ENCODE measurements at regions not wholly inside any gene's neighbourhood (a gene's known extent, or its start where the extent isn't known, plus 50 kb on each side); places are given as distances from the start of the nearest gene placed in this dataset.

- TF ChIP-seq SP1 (IDR thresholded peaks at IDR 0.05) (no peak), RAD21 (IDR thresholded peaks at IDR 0.05) (no peak), FOXA2 (IDR thresholded peaks at IDR 0.05) (no peak), JUND (IDR thresholded peaks at IDR 0.05) (no peak), NR2F2 (IDR thresholded peaks at IDR 0.05) (no peak), HNF4A (conservative IDR thresholded peaks at IDR 0.05) (no peak), MAX (IDR thresholded peaks at IDR 0.05) (no peak), EGR1 (IDR thresholded peaks at IDR 0.05; ENCODE audit: low read depth in 2 of 2) (no peak), HNF4G (IDR thresholded peaks at IDR 0.05) (no peak), TAF1 (conservative IDR thresholded peaks at IDR 0.05) (no peak), RXRA (IDR thresholded peaks at IDR 0.05) (no peak), GABPA (IDR thresholded peaks at IDR 0.05 in 1 of 2, conservative IDR thresholded peaks at IDR 0.05 in 1 of 2) (no peak), FOXA1 (IDR thresholded peaks at IDR 0.05) (no peak)
- TF ChIP-seq, protein P1, sequence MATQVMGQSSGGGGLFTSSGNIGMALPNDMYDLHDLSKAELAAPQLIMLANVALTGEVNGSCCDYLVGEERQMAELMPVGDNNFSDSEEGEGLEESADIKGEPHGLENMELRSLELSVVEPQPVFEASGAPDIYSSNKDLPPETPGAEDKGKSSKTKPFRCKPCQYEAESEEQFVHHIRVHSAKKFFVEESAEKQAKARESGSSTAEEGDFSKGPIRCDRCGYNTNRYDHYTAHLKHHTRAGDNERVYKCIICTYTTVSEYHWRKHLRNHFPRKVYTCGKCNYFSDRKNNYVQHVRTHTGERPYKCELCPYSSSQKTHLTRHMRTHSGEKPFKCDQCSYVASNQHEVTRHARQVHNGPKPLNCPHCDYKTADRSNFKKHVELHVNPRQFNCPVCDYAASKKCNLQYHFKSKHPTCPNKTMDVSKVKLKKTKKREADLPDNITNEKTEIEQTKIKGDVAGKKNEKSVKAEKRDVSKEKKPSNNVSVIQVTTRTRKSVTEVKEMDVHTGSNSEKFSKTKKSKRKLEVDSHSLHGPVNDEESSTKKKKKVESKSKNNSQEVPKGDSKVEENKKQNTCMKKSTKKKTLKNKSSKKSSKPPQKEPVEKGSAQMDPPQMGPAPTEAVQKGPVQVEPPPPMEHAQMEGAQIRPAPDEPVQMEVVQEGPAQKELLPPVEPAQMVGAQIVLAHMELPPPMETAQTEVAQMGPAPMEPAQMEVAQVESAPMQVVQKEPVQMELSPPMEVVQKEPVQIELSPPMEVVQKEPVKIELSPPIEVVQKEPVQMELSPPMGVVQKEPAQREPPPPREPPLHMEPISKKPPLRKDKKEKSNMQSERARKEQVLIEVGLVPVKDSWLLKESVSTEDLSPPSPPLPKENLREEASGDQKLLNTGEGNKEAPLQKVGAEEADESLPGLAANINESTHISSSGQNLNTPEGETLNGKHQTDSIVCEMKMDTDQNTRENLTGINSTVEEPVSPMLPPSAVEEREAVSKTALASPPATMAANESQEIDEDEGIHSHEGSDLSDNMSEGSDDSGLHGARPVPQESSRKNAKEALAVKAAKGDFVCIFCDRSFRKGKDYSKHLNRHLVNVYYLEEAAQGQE (IDR thresholded peaks at IDR 0.05), result no peak
- TF ChIP-seq, protein P2, sequence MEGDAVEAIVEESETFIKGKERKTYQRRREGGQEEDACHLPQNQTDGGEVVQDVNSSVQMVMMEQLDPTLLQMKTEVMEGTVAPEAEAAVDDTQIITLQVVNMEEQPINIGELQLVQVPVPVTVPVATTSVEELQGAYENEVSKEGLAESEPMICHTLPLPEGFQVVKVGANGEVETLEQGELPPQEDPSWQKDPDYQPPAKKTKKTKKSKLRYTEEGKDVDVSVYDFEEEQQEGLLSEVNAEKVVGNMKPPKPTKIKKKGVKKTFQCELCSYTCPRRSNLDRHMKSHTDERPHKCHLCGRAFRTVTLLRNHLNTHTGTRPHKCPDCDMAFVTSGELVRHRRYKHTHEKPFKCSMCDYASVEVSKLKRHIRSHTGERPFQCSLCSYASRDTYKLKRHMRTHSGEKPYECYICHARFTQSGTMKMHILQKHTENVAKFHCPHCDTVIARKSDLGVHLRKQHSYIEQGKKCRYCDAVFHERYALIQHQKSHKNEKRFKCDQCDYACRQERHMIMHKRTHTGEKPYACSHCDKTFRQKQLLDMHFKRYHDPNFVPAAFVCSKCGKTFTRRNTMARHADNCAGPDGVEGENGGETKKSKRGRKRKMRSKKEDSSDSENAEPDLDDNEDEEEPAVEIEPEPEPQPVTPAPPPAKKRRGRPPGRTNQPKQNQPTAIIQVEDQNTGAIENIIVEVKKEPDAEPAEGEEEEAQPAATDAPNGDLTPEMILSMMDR (IDR thresholded peaks at IDR 0.05; ENCODE audit: low read depth, low read length, missing input control), result no peak
- TF ChIP-seq, protein P3, sequence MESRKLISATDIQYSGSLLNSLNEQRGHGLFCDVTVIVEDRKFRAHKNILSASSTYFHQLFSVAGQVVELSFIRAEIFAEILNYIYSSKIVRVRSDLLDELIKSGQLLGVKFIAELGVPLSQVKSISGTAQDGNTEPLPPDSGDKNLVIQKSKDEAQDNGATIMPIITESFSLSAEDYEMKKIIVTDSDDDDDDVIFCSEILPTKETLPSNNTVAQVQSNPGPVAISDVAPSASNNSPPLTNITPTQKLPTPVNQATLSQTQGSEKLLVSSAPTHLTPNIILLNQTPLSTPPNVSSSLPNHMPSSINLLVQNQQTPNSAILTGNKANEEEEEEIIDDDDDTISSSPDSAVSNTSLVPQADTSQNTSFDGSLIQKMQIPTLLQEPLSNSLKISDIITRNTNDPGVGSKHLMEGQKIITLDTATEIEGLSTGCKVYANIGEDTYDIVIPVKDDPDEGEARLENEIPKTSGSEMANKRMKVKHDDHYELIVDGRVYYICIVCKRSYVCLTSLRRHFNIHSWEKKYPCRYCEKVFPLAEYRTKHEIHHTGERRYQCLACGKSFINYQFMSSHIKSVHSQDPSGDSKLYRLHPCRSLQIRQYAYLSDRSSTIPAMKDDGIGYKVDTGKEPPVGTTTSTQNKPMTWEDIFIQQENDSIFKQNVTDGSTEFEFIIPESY (IDR thresholded peaks at IDR 0.05), result no peak
- Histone ChIP-seq H3K4me1 (ENCODE audit: control insufficient read depth in 4 of 4, insufficient read depth in 4 of 4, low read length in 3 of 4) (no peaks in the 10 kb centered on the region), H3K9ac (ENCODE audit: low read depth in 1 of 2, low read length in 2 of 2) (no peak overlapping the region), H3K27ac (ENCODE audit: low read depth in 1 of 2, low read length in 2 of 2) (no peak overlapping the region), H3K27me3 (ENCODE audit: control insufficient read depth in 4 of 4, insufficient read depth in 4 of 4, low read length in 3 of 4) (no peaks in the 10 kb centered on the region), H3K4me3 (ENCODE audit: low read depth in 1 of 3, low read length in 3 of 3) (no peak overlapping the region), H3K9me3 (ENCODE audit: control insufficient read depth in 4 of 4, low read length in 3 of 4) (no peaks in the 10 kb centered on the region), H3K36me3 (ENCODE audit: control insufficient read depth in 4 of 4, insufficient read depth in 3 of 4, low read depth in 1 of 4, low read length in 3 of 4) (no peaks in the 10 kb centered on the region)
- WGBS, result 93% methylated on average over 5 of the region's 5 CpGs
- no peak for DNase-seq (ENCODE audit: low spot score)
These were observed 214.2 kb downstream of the HAUS1 start for GRCh38 chr18:46318356-46318755.

DNA sequence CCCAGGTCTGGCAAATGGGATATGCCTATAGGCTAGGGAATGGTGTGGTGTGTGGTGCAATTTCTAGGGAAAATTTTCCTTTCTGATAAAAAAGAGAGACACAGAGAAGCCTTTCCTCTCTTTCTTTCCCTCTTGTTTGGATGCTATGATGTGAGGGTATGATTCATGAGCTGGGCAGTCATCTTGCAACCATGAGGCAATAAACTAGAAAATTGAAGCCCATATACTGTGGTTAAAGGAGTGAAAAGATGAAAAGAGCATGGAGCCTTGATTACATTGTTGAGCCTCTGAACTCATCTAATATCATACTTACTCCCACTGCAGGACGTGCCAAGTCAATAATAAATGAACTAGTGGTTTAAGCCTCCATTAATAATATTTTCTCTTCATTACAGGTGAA, 215.6 kb downstream of the HAUS1 start:
- Histone ChIP-seq H3K9me3 (ENCODE audit: control insufficient read depth in 4 of 4, low read length in 3 of 4) (no peaks in the 10 kb centered on the region), H3K27ac (ENCODE audit: low read depth in 1 of 2, low read length in 2 of 2) (no peak overlapping the region), H3K27me3 (ENCODE audit: control insufficient read depth in 4 of 4, insufficient read depth in 4 of 4, low read length in 3 of 4) (no peaks in the 10 kb centered on the region), H3K4me3 (ENCODE audit: low read depth in 1 of 3, low read length in 3 of 3) (no peak overlapping the region), H3K4me1 (ENCODE audit: control insufficient read depth in 4 of 4, insufficient read depth in 4 of 4, low read length in 3 of 4) (no peaks in the 10 kb centered on the region), H3K9ac (ENCODE audit: low read depth in 1 of 2, low read length in 2 of 2) (no peak overlapping the region), H3K36me3 (ENCODE audit: control insufficient read depth in 4 of 4, insufficient read depth in 3 of 4, low read depth in 1 of 4, low read length in 3 of 4) (no peaks in the 10 kb centered on the region)
- DNase-seq (ENCODE audit: low spot score), result no peak
- 82% methylated on average over 1 of the region's 1 CpG for WGBS
- TF ChIP-seq EGR1 (IDR thresholded peaks at IDR 0.05; ENCODE audit: low read depth in 2 of 2), result no peak
- no peak for TF ChIP-seq GABPA (IDR thresholded peaks at IDR 0.05 in 1 of 2, conservative IDR thresholded peaks at IDR 0.05 in 1 of 2)
- TF ChIP-seq, protein P2 (IDR thresholded peaks at IDR 0.05; ENCODE audit: low read depth, low read length, missing input control), result no peak
- TF ChIP-seq, protein P1 (IDR thresholded peaks at IDR 0.05), result no peak
- TF ChIP-seq HNF4A (conservative IDR thresholded peaks at IDR 0.05), result no peak

Measured in liver (tissue), 8 donors.